SK-N-SH (cell line): ENCODE measurements at regions not wholly inside any gene's neighbourhood (a gene's known extent, or its start where the extent isn't known, plus 50 kb on each side); places are given as distances from the start of the nearest gene placed in this dataset.

Experiments
- CTCF ChIA-PET: fragments of 300-600, 350-600 bp; formaldehyde crosslinking; extraction: SDS; loops from one replicate; lab custom pipeline; 2021; lab: Yijun Ruan, JAX
- POLR2A ChIA-PET: fragments of 350-600 bp; sonication (Branson Sonifier 250); formaldehyde crosslinking; extraction: SDS; loops from one replicate; lab custom pipeline; 2020; ENCODE audit warnings: antibody characterized with exemption, inconsistent platforms; lab: Yijun Ruan, JAX
- DNase-seq: peaks from one replicate; pipeline ENCODE4 v3.0.0; 2012
- H2AFZ ChIP-seq: fragments of 200-600 bp; sonication (generic); 2 replicates; pipeline ENCODE4 v1.8.1; 2016; ENCODE audit warnings: antibody characterized with exemption, mild to moderate bottlenecking, low read depth
- H3F3A ChIP-seq: fragments of 200-600 bp; sonication (generic); replicated peaks from 2 replicates; pipeline ENCODE3; 2016; ENCODE audit warnings: antibody characterized with exemption, mild to moderate bottlenecking; ENCODE audit not compliant: insufficient read depth
- H3K27ac ChIP-seq, 2 experiments: fragments of 200-500 bp in 1 of 2; fragments of 200-600 bp in 1 of 2; sonication (Bioruptor generic) in 1 of 2; sonication (generic), shearing (Covaris generic) in 1 of 2; 2 replicates each; pipeline versions ENCODE4 v1.5.1 to v1.6.1; 2014 to 2016; ENCODE audit warnings: low read depth in 2 of 2, inconsistent platforms in 1 of 2, low read length in 1 of 2, mild to moderate bottlenecking in 1 of 2, mixed read lengths in 1 of 2
- H3K27me3 ChIP-seq: fragments of 200-600 bp; sonication (generic), shearing (Covaris generic); 2 replicates; pipeline ENCODE4 v1.6.1; 2016; ENCODE audit warnings: mixed run types; ENCODE audit not compliant: insufficient read depth
- H3K36me3 ChIP-seq, 2 experiments: fragments of 200-500 bp in 1 of 2; fragments of 200-600 bp in 1 of 2; sonication (Bioruptor generic) in 1 of 2; sonication (generic) in 1 of 2; replicated peaks in 1 of 2; 2 replicates each; pipeline versions ENCODE3 to v1.5.1; 2014 to 2016; ENCODE audit warnings: low read length in 1 of 2, mild to moderate bottlenecking in 1 of 2; ENCODE audit not compliant: insufficient read depth in 2 of 2, control insufficient read depth in 1 of 2
- H3K4me1 ChIP-seq, 2 experiments: fragments of 200-500 bp in 1 of 2; fragments of 200-600 bp in 1 of 2; sonication (Bioruptor generic) in 1 of 2; sonication (generic), shearing (Covaris generic) in 1 of 2; 2 replicates each; pipeline versions ENCODE4 v1.5.1 to v1.6.1; 2014 to 2016; ENCODE audit warnings: low read depth in 1 of 2, low read length in 1 of 2, mixed run types in 1 of 2; ENCODE audit not compliant: insufficient read depth in 2 of 2, control insufficient read depth in 1 of 2
- H3K4me2 ChIP-seq: fragments of 200-600 bp; sonication (generic), shearing (Covaris generic); 2 replicates; pipeline ENCODE4 v1.6.1; 2017; ENCODE audit warnings: mixed run types
- H3K4me3 ChIP-seq, 2 experiments: fragments of 200-500 bp in 1 of 2; fragments of 200-600 bp in 1 of 2; sonication (Bioruptor generic) in 1 of 2; sonication (generic), shearing (Covaris generic) in 1 of 2; 2 replicates each; pipeline versions ENCODE4 v1.5.1 to v1.8.1; 2014 to 2016; ENCODE audit warnings: low read depth in 2 of 2, inconsistent platforms in 1 of 2, low read length in 1 of 2, mild to moderate bottlenecking in 1 of 2, mixed read lengths in 1 of 2, moderate library complexity in 1 of 2
- H3K79me2 ChIP-seq: fragments of 200-600 bp; sonication (generic); 2 replicates; pipeline ENCODE4 v1.8.1; 2017; ENCODE audit warnings: mild to moderate bottlenecking; ENCODE audit not compliant: insufficient read depth
- H3K9ac ChIP-seq: fragments of 200-600 bp; sonication (generic); 2 replicates; pipeline ENCODE4 v1.6.1; 2017; ENCODE audit warnings: mixed run types
- H3K9me2 ChIP-seq: fragments of 200-600 bp; sonication (generic); 2 replicates; pipeline ENCODE4 v1.6.1; 2017; ENCODE audit warnings: mixed run types
- H3K9me3 ChIP-seq: fragments of 200-600 bp; sonication (generic); 2 replicates; pipeline ENCODE4 v1.6.1; 2017; ENCODE audit warnings: mixed run types, mild to moderate bottlenecking, moderate library complexity
- H4K20me1 ChIP-seq: fragments of 200-600 bp; sonication (generic); 2 replicates; pipeline ENCODE4 v1.6.1; 2017; ENCODE audit warnings: mild to moderate bottlenecking, mixed run types; ENCODE audit not compliant: insufficient read depth
- EP300 ChIP-seq, 2 experiments: IDR thresholded peaks; 2 replicates each; pipeline versions ENCODE4 v1.4.0 to v1.6.1; 2012; ENCODE audit warnings: borderline replicate concordance in 1 of 2, low read depth in 1 of 2, low read length in 1 of 2
- EZH2phosphoT487 ChIP-seq: fragments of 200-600 bp; sonication (generic); IDR thresholded peaks from 2 replicates; pipeline ENCODE4 v1.6.1; 2017; ENCODE audit warnings: low read depth, mixed run types, mild to moderate bottlenecking, antibody characterized with exemption, moderate library complexity, borderline replicate concordance
- FOXJ3 ChIP-seq: sonication (generic); formaldehyde crosslinking; IDR thresholded peaks from 2 replicates; pipeline ENCODE4 v1.5.1; 2020; ENCODE audit warnings: mild to moderate bottlenecking, missing genetic modification reagents
- GATA2 ChIP-seq: sonication (generic); formaldehyde crosslinking; IDR thresholded peaks from 2 replicates; pipeline ENCODE4 v1.5.0; 2020; ENCODE audit warnings: mild to moderate bottlenecking, missing genetic modification reagents
- JUND ChIP-seq: IDR thresholded peaks from 2 replicates; pipeline ENCODE4 v1.4.0; 2012
- MEF2A ChIP-seq: IDR thresholded peaks from 2 replicates; pipeline ENCODE4 v1.4.0; 2012; ENCODE audit warnings: low read depth, borderline replicate concordance
- NFIC ChIP-seq: IDR thresholded peaks from 2 replicates; pipeline ENCODE4 v1.4.0; 2012; ENCODE audit warnings: borderline replicate concordance
- NRF1 ChIP-seq: IDR thresholded peaks from 2 replicates; pipeline ENCODE4 v1.6.1; 2012; ENCODE audit warnings: low read depth, mild to moderate bottlenecking, low read length
- RAD21 ChIP-seq: IDR thresholded peaks from 2 replicates; pipeline ENCODE4 v1.6.1; 2012; ENCODE audit warnings: mild to moderate bottlenecking, low read length
- RCOR1 ChIP-seq: fragments of 150-350 bp; IDR thresholded peaks from 2 replicates; pipeline ENCODE4 v1.6.1; 2017; ENCODE audit warnings: antibody characterized with exemption, low read length
- RXRA ChIP-seq: IDR thresholded peaks from 2 replicates; pipeline ENCODE4 v1.4.0; 2012; ENCODE audit warnings: low read depth, mild to moderate bottlenecking, borderline replicate concordance
- SIN3A ChIP-seq: IDR thresholded peaks from 2 replicates; pipeline ENCODE4 v1.6.1; 2012; ENCODE audit warnings: low read depth, mild to moderate bottlenecking, low read length, moderate library complexity, borderline replicate concordance
- SMC3 ChIP-seq: IDR thresholded peaks from 2 replicates; pipeline ENCODE4 v1.6.1; 2012; ENCODE audit warnings: low read depth, low read length, improper control_type of control experiment
- TEAD4 ChIP-seq: IDR thresholded peaks from 2 replicates; pipeline ENCODE4 v1.4.0; 2012; ENCODE audit warnings: mild to moderate bottlenecking, borderline replicate concordance; ENCODE audit not compliant: insufficient read depth
- WGBS: methylation state at CpG from one replicate; pipeline ENCODE4 v1.1.6; 2017; ENCODE audit warnings: low lambda C conversion rate; 5-methylcytosine and 5-hydroxymethylcytosine counted together
- TF ChIP-seq, protein P1 (sequence below): fragments of 200-600 bp; sonication (generic); IDR thresholded peaks from 2 replicates; pipeline ENCODE4 v1.6.1; 2017; ENCODE audit warnings: antibody characterized with exemption, mild to moderate bottlenecking, moderate library complexity
- TF ChIP-seq, protein P2 (sequence below): IDR thresholded peaks from 2 replicates; pipeline ENCODE4 v1.4.0; 2012; ENCODE audit warnings: low read depth
- TF ChIP-seq, protein P3 (sequence below): fragments of 150-350 bp; IDR thresholded peaks from 2 replicates; pipeline ENCODE4 v1.6.1; 2017; ENCODE audit warnings: antibody characterized with exemption, low read length, low read depth, borderline replicate concordance

DNA sequence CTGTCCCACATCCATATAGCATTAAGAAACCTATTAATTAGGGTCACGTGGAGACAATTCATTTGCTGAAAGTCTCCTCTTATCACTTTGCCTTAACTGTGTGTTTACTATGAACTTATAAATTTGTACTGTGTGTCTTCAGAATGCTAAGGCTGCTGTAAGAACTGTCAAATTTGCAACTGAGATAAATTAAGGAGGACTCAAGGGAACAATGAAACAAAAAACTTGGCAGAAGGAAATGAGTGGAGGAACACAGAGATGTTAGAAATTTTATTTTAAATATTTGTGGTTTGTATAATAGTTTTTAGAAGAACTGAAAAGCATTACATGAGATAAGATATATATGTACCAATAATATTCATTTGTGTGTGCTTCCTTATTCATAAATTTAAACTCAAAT, 1005.3 kb upstream of the SORCS1 start:
- H3K9ac ChIP-seq = no peak overlapping the region
- H3K27ac ChIP-seq = no peak overlapping the region
- CTCF ChIA-PET = interaction anchor here (1.1 kb wide), 1 partner anchor 15 kb away, joined by 3 read pairs; no protein-coding TSS in a partner anchor
- no peaks in the 10 kb centered on the region for H3K79me2 ChIP-seq
- no peak overlapping the region for H2AFZ ChIP-seq
- no peaks in the 10 kb centered on the region for H4K20me1 ChIP-seq
- no peaks in the 10 kb centered on the region for H3K27me3 ChIP-seq
- H3F3A ChIP-seq = no peaks in the 10 kb centered on the region
- no peak for DNase-seq
- no peak overlapping the region for H3K4me2 ChIP-seq
- no peaks in the 10 kb centered on the region for H3K36me3 ChIP-seq
- H3K4me1 ChIP-seq = no peaks in the 10 kb centered on the region
- no peaks in the 10 kb centered on the region for H3K9me2 ChIP-seq
- WGBS = 33% methylated on average over 1 of the region's 1 CpG
- TF ChIP-seq JUND (no peak), FOXJ3 (CRISPR knock-in tag) (no peak), NRF1 (no peak), EP300 (IDR thresholded peaks at IDR 0.05; ENCODE audit: borderline replicate concordance in 1 of 2, low read depth in 1 of 2, low read length in 1 of 2) (no peak), TEAD4 (no peak)
- TF ChIP-seq, all 33 proteins: peak for 0
- Histone ChIP-seq H3K4me3 (no peak overlapping the region), H3K9me3 (no peaks in the 10 kb centered on the region)
- POLR2A ChIA-PET = no interaction called here

DNA sequence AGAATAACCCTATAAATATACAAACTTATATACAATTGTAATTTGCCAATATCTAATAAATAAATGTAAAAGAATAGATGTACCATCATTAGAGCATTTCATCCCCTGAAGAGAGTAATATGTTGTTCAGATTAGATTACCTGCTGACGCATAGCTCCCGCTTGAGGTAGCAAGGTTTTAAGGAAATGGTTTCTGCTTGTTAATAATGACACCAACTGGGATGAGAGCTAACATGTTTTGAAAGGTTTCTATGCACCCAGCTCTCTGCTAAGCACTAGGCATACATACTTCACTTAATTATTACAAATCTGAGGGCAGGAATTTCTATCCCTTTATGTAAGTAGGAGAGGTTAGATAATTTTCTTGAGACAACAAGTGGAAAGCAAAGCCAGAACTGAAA, 1003.3 kb upstream of the SORCS1 start:
- POLR2A ChIA-PET = no interaction called here
- no peaks in the 10 kb centered on the region for H4K20me1 ChIP-seq
- H3K9me3 ChIP-seq = no peaks in the 10 kb centered on the region
- no peaks in the 10 kb centered on the region for H3K9me2 ChIP-seq
- no peaks in the 10 kb centered on the region for H3K79me2 ChIP-seq
- H3K27ac ChIP-seq = no peak overlapping the region
- H3K4me2 ChIP-seq = no peak overlapping the region
- TF ChIP-seq, protein P1, sequence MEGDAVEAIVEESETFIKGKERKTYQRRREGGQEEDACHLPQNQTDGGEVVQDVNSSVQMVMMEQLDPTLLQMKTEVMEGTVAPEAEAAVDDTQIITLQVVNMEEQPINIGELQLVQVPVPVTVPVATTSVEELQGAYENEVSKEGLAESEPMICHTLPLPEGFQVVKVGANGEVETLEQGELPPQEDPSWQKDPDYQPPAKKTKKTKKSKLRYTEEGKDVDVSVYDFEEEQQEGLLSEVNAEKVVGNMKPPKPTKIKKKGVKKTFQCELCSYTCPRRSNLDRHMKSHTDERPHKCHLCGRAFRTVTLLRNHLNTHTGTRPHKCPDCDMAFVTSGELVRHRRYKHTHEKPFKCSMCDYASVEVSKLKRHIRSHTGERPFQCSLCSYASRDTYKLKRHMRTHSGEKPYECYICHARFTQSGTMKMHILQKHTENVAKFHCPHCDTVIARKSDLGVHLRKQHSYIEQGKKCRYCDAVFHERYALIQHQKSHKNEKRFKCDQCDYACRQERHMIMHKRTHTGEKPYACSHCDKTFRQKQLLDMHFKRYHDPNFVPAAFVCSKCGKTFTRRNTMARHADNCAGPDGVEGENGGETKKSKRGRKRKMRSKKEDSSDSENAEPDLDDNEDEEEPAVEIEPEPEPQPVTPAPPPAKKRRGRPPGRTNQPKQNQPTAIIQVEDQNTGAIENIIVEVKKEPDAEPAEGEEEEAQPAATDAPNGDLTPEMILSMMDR = no peak
- TF ChIP-seq RAD21 (no peak), MEF2A (no peak), NFIC (no peak), NRF1 (no peak), EZH2phosphoT487 (no peak), RCOR1 (no peak), RXRA (no peak), FOXJ3 (CRISPR knock-in tag) (no peak), GATA2 (no peak), SMC3 (no peak), SIN3A (no peak)
- TF ChIP-seq, protein P2, sequence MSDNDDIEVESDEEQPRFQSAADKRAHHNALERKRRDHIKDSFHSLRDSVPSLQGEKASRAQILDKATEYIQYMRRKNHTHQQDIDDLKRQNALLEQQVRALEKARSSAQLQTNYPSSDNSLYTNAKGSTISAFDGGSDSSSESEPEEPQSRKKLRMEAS = no peak
- TF ChIP-seq, protein P3, sequence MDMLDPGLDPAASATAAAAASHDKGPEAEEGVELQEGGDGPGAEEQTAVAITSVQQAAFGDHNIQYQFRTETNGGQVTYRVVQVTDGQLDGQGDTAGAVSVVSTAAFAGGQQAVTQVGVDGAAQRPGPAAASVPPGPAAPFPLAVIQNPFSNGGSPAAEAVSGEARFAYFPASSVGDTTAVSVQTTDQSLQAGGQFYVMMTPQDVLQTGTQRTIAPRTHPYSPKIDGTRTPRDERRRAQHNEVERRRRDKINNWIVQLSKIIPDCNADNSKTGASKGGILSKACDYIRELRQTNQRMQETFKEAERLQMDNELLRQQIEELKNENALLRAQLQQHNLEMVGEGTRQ = no peak
- TF ChIP-seq, all 33 proteins: peak for 0
- 89% methylated on average over 2 of the region's 2 CpGs for WGBS
- Histone ChIP-seq H3K4me3 (no peak overlapping the region), H3F3A (no peaks in the 10 kb centered on the region), H2AFZ (no peak overlapping the region), H3K4me1 (no peaks in the 10 kb centered on the region), H3K9ac (no peak overlapping the region), H3K27me3 (no peaks in the 10 kb centered on the region), H3K36me3 (no peaks in the 10 kb centered on the region)
- no peak for DNase-seq
- CTCF ChIA-PET = no interaction called here
